SH-SY5Y (cell line): ENCODE measurements at regions not wholly inside any gene's neighbourhood (a gene's known extent, or its start where the extent isn't known, plus 50 kb on each side); places are given as distances from the start of the nearest gene placed in this dataset.

Source experiments
- GATA2 ChIP-seq: IDR thresholded peaks from 2 replicates; pipeline ENCODE4 v1.6.1; 2011; ENCODE audit warnings: mild to moderate bottlenecking, low read depth, low read length
- GATA3 ChIP-seq: IDR thresholded peaks from 2 replicates; pipeline ENCODE4 v1.6.1; 2011; ENCODE audit warnings: low read depth, mild to moderate bottlenecking, low read length, moderate library complexity

DNA sequence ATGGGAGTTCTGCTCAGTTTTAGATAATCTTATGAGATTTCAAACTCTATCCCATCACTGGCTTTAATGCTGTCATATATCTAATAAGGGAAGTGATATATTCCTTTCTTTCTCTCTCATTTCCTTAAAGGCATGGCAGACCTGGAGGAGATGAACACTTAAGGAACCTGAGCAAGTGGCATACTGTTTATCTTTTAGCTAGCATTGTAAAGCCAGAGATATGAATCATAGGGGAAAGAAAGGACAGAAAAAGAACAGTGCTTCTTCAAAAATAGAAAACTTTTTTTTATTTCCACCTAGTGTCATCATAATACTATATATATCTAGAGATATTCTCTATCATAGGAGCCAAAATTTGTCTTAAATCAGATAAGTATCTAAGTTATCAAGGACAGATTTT, 68.3 kb upstream of the PSMA6 start:
- TF ChIP-seq GATA2 (no peak), GATA3 (no peak)
